SK-N-DZ (cell line): ENCODE measurements at regions not wholly inside any gene's neighbourhood (a gene's known extent, or its start where the extent isn't known, plus 50 kb on each side); places are given as distances from the start of the nearest gene placed in this dataset.

ENCODE experiments used
- DNase-seq: peaks from one replicate; pipeline ENCODE4 v3.0.0-alpha.2; 2015; ENCODE audit warnings: low spot score

- DNase-seq: no peak
Measured at GRCh38 chr9:10674586-10674985, 61.8 kb upstream of the PTPRD start.

GRCh38 chr9:10678010-10678409 is 65.2 kb upstream of the PTPRD start:
- no peak for DNase-seq

- DNase-seq: no peak
Measured at GRCh38 chr9:10678790-10679189, 66.0 kb upstream of the PTPRD start.

GRCh38 chr9:10686943-10687342 is 74.1 kb upstream of the PTPRD start:
- DNase-seq: no peak

- DNase-seq: no peak
Measured at GRCh38 chr9:10690546-10690945, 77.7 kb upstream of the PTPRD start.

GRCh38 chr9:10697044-10697443 is 84.2 kb upstream of the PTPRD start:
- no peak for DNase-seq

GRCh38 chr9:10700291-10700690 is 87.5 kb upstream of the PTPRD start:
- DNase-seq: no peak

GRCh38 chr9:10700915-10701314 is 88.1 kb upstream of the PTPRD start:
- DNase-seq: no peak

GRCh38 chr9:10701906-10702305 is 89.1 kb upstream of the PTPRD start:
- no peak for DNase-seq

- no peak for DNase-seq
Measured at GRCh38 chr9:10703139-10703538, 90.3 kb upstream of the PTPRD start.

GRCh38 chr9:10704720-10705119 is 91.9 kb upstream of the PTPRD start:
- DNase-seq: no peak

- no peak for DNase-seq
Measured at GRCh38 chr9:10705383-10705782, 92.6 kb upstream of the PTPRD start.

- no peak for DNase-seq
Measured at GRCh38 chr9:10706788-10707187, 94.0 kb upstream of the PTPRD start.

- DNase-seq: no peak
Measured at GRCh38 chr9:10721301-10721700, 108.5 kb upstream of the PTPRD start.

- DNase-seq: no peak
Measured at GRCh38 chr9:10729213-10729612, 116.4 kb upstream of the PTPRD start.

- no peak for DNase-seq
Measured at GRCh38 chr9:10744669-10745068, 131.9 kb upstream of the PTPRD start.

- no peak for DNase-seq
Measured at GRCh38 chr9:10753474-10753873, 140.7 kb upstream of the PTPRD start.

GRCh38 chr9:10764481-10764880 is 151.7 kb upstream of the PTPRD start:
- no peak for DNase-seq

- no peak for DNase-seq
Measured at GRCh38 chr9:10773136-10773535, 160.3 kb upstream of the PTPRD start.

- DNase-seq: no peak
Measured at GRCh38 chr9:10774051-10774450, 161.2 kb upstream of the PTPRD start.

- DNase-seq: no peak
Measured at GRCh38 chr9:10785255-10785654, 172.5 kb upstream of the PTPRD start.

- no peak for DNase-seq
Measured at GRCh38 chr9:10793306-10793705, 180.5 kb upstream of the PTPRD start.

- DNase-seq: no peak
Measured at GRCh38 chr9:10804486-10804885, 191.7 kb upstream of the PTPRD start.

GRCh38 chr9:10806868-10807267 is 194.1 kb upstream of the PTPRD start:
- DNase-seq: no peak

- DNase-seq: no peak
Measured at GRCh38 chr9:10818206-10818605, 205.4 kb upstream of the PTPRD start.
